Pancreas (tissue), 10 donors: ENCODE measurements at regions not wholly inside any gene's neighbourhood (a gene's known extent, or its start where the extent isn't known, plus 50 kb on each side); places are given as distances from the start of the nearest gene placed in this dataset.

Experiments
- ATAC-seq, 4 donors: fragments of 200-7000 bp; cut with Tn5 transposase; one replicate each; pipeline versions ENCODE4 v1.8.0 to v1.9.1; 2020; ENCODE audit warnings: mild to moderate bottlenecking in 4 of 4, moderate library complexity in 4 of 4
- DNase-seq, 6 donors: peaks; one replicate each; pipeline ENCODE4 v3.0.0-alpha.2; 2020
- FAIRE-seq: peaks from 2 replicates; lab custom pipeline; 2012; peaks lifted over from hg19 to GRCh38; lab: Jason Lieb, UNC
- H3K27ac ChIP-seq, 4 donors: fragments of 200-600 bp; sonication (generic); 1 replicate in 3 of 4; 2 replicates in 1 of 4; pipeline versions ENCODE4 v1.5.0 to v1.8.0; 2020
- H3K27me3 ChIP-seq, 4 donors: fragments of 200-600 bp; one replicate each; pipeline ENCODE4 v1.8.0; 2021
- H3K36me3 ChIP-seq, 3 donors: fragments of 200-600 bp; sonication (generic) in 1 of 3; one replicate each; pipeline versions ENCODE4 v1.5.0 to v1.8.0; 2020 to 2021
- H3K4me1 ChIP-seq, 3 donors: fragments of 200-600 bp; one replicate each; pipeline ENCODE4 v1.8.0; 2021
- H3K4me3 ChIP-seq, 4 donors: fragments of 200-600 bp; sonication (generic) in 2 of 4; one replicate each; pipeline versions ENCODE4 v1.5.0 to v1.8.0; 2020 to 2021
- H3K9me3 ChIP-seq, 4 donors: fragments of 200-600 bp; one replicate each; pipeline ENCODE4 v1.8.0; 2021
- WGBS, 2 donors: extraction: QIAGEN DNeasy Blood & Tissue Kit; methylation state at CpG; one replicate each; pipeline ENCODE4 v1.1.7; 2013; 5-methylcytosine and 5-hydroxymethylcytosine counted together
- intact Hi-C, 3 donors: fragments of 100-400 bp; cut with DNase I; formaldehyde crosslinking; loops; one replicate each; pipeline versions ENCODE4 v1.11.1 to v1.14.2; 2022
- TF ChIP-seq, protein P1 (sequence below), 4 donors: fragments of 200-600 bp; sonication (generic) in 3 of 4; IDR thresholded peaks; one replicate each; pipeline versions ENCODE4 v1.5.0 to v1.8.0; 2021; ENCODE audit warnings: antibody characterized with exemption in 4 of 4
- donor health status: healthy with polysubstance abuse.
- donor health status: DM: no; HTN: no; CAD: no; lungs with moderate emphysema.
- donor health status: DM: no; HTN: no; CAD: no.
- donor health status: control.
- donor health status: control.
- donor health status: Bipolar disorder and iron deficiency.
- donor health status: DM: yes; HTN: yes; CAD: no.
- donor health status: DM: no; HTN: no; CAD: no.
- donor health status: DM: no; HTN: no; CAD: no.
- donor health status: DM: yes; HTN: yes; CAD: no.

- intact Hi-C loops: no loop called here
- ATAC-seq (no peak), DNase-seq (no peak), FAIRE-seq (no peak)
- 71 to 74% methylated on average over 5 of the region's 5 CpGs for WGBS, 2 donors
- H3K4me3 ChIP-seq: no peak overlapping the region
- TF ChIP-seq, protein P1, sequence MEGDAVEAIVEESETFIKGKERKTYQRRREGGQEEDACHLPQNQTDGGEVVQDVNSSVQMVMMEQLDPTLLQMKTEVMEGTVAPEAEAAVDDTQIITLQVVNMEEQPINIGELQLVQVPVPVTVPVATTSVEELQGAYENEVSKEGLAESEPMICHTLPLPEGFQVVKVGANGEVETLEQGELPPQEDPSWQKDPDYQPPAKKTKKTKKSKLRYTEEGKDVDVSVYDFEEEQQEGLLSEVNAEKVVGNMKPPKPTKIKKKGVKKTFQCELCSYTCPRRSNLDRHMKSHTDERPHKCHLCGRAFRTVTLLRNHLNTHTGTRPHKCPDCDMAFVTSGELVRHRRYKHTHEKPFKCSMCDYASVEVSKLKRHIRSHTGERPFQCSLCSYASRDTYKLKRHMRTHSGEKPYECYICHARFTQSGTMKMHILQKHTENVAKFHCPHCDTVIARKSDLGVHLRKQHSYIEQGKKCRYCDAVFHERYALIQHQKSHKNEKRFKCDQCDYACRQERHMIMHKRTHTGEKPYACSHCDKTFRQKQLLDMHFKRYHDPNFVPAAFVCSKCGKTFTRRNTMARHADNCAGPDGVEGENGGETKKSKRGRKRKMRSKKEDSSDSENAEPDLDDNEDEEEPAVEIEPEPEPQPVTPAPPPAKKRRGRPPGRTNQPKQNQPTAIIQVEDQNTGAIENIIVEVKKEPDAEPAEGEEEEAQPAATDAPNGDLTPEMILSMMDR (IDR thresholded peaks at IDR 0.05): no peak
- H3K27me3 ChIP-seq: no peaks in the 10 kb centered on the region
- H3K36me3 ChIP-seq: no peaks in the 10 kb centered on the region
- no peak overlapping the region for H3K27ac ChIP-seq
- no peaks in the 10 kb centered on the region for H3K4me1 ChIP-seq
- H3K9me3 ChIP-seq: no peaks in the 10 kb centered on the region
These were observed 487.2 kb upstream of the BCHE start for GRCh38 chr3:166324401-166324800.

DNA sequence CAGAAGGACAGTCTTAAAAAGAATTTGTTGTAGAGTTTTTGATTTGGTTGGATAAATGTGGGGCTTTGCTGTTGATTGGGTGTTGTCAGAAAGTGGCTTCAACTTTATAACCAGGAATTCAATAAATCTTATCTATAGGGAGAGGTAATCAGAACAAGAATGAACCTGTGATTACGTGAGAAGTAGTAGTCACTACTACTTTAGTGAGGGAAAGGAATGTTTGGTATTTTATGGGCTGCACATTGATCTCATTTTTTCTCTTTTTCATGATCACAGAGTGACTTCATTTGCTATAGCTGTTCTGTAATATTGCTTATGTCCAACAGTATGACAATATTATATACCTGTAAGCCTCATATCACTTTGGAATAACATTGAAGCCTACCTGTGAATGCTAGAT is 485.2 kb upstream of the BCHE start:
- intact Hi-C loops: no loop called here
- DNase-seq: no peak
- no peaks in the 10 kb centered on the region for H3K27me3 ChIP-seq
- FAIRE-seq: no peak
- TF ChIP-seq, protein P1 (IDR thresholded peaks at IDR 0.05): no peak
- no peaks in the 10 kb centered on the region for H3K36me3 ChIP-seq
- H3K4me3 ChIP-seq: no peak overlapping the region
- 45 to 48% methylated on average over 1 of the region's 1 CpG for WGBS, 2 donors
- no peak overlapping the region for H3K27ac ChIP-seq
- no peaks in the 10 kb centered on the region for H3K4me1 ChIP-seq
- H3K9me3 ChIP-seq: no peaks in the 10 kb centered on the region
- ATAC-seq: no peak

DNA sequence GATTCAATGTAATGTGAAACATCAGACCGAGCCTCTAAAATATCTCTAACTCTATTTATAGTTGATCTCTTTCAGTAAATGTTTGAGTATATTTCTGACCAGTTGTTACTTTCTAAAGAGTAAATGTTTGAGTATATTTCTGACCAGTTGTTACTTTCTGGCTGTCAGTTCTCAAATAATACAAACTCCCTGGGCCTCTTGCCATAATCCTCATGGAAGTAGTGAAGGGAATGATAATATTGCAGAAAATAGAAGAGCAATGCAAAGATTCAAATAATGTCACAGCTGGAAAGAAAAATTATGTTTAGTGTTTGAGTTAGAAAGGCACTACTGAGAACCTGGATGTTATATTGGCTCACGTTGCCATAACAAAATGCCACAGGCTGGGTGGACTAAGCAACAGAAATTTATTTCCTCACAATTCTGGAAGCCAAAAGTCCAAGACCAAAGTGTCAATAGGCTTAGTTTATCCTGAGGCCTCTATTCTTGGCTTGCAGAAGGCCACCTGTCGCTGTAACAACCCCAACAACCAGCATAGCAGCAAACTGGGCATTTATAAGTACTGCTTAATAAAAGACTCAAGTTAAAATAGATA is 470.6 kb upstream of the BCHE start:
- intact Hi-C loops: no loop called here

GRCh38 chr3:166304584-166304983 is 467.4 kb upstream of the BCHE start:
- FAIRE-seq (no peak), DNase-seq (no peak), ATAC-seq (no peak)
- Histone ChIP-seq H3K4me1 (no peaks in the 10 kb centered on the region), H3K4me3 (no peak overlapping the region), H3K36me3 (no peaks in the 10 kb centered on the region), H3K27ac (no peak overlapping the region), H3K9me3 (no peaks in the 10 kb centered on the region), H3K27me3 (no peaks in the 10 kb centered on the region)
- intact Hi-C loops: no loop called here
- TF ChIP-seq, protein P1 (IDR thresholded peaks at IDR 0.05): no peak
- WGBS, 2 donors: 49 to 54% methylated on average over 4 of the region's 4 CpGs

More for the DNA sequence above, 470.6 kb upstream of the BCHE start:
- no peak overlapping the region for H3K27ac ChIP-seq
- H3K9me3 ChIP-seq: no peaks in the 10 kb centered on the region
- no peaks in the 10 kb centered on the region for H3K36me3 ChIP-seq
- 74% methylated on average over 3 of the region's 3 CpGs for WGBS, 2 donors
- DNase-seq (no peak), ATAC-seq (no peak), FAIRE-seq (no peak)
- H3K4me1 ChIP-seq: no peaks in the 10 kb centered on the region
- no peaks in the 10 kb centered on the region for H3K27me3 ChIP-seq
- TF ChIP-seq, protein P1 (IDR thresholded peaks at IDR 0.05): no peak
- H3K4me3 ChIP-seq: no peak overlapping the region

- TF ChIP-seq, protein P1 (IDR thresholded peaks at IDR 0.05): no peak
- H3K4me1 ChIP-seq: no peaks in the 10 kb centered on the region
- H3K9me3 ChIP-seq: no peaks in the 10 kb centered on the region
- no peaks in the 10 kb centered on the region for H3K36me3 ChIP-seq
- H3K4me3 ChIP-seq: no peak overlapping the region
- no peak for ATAC-seq
- FAIRE-seq: peak; percentile 91
- H3K27ac ChIP-seq: no peak overlapping the region
- DNase-seq: no peak
- H3K27me3 ChIP-seq: no peaks in the 10 kb centered on the region
- intact Hi-C loops: no loop called here
These were observed 466.5 kb upstream of the BCHE start for GRCh38 chr3:166303681-166304080.
